C4-2B (cell line): ENCODE measurements at regions not wholly inside any gene's neighbourhood (a gene's known extent, or its start where the extent isn't known, plus 50 kb on each side); places are given as distances from the start of the nearest gene placed in this dataset.

Experiments used
- H3K27ac ChIP-seq: fragments of 450-650 bp; 2 replicates; pipeline ENCODE4 v1.5.1; 2017
- CTCF ChIP-seq: fragments of 450-650 bp; conservative IDR thresholded peaks from 2 replicates; pipeline ENCODE4 v1.5.1; 2017; ENCODE audit warnings: mild to moderate bottlenecking
- ZFX ChIP-seq: fragments of 450-650 bp; IDR thresholded peaks from 2 replicates; pipeline ENCODE4 v1.6.1; 2017

- TF ChIP-seq CTCF = no peak
- TF ChIP-seq ZFX = no peak
Measured at GRCh38 chr6:21680611-21681010, 87.1 kb downstream of the SOX4 start.

GRCh38 chr6:21690489-21690888, 96.9 kb downstream of the SOX4 start:
- TF ChIP-seq ZFX = no peak
- no peak for TF ChIP-seq CTCF
- no peak overlapping the region for H3K27ac ChIP-seq

More at GRCh38 chr6:21680611-21681010, 87.1 kb downstream of the SOX4 start:
- no peak overlapping the region for H3K27ac ChIP-seq

GRCh38 chr6:21691685-21692346, 98.3 kb downstream of the SOX4 start:
- no peak for TF ChIP-seq CTCF
- no peak for TF ChIP-seq ZFX
- H3K27ac ChIP-seq = no peak overlapping the region

GRCh38 chr6:21692721-21693120, 99.2 kb downstream of the SOX4 start:
- TF ChIP-seq ZFX (no peak), CTCF (no peak)
- no peak overlapping the region for H3K27ac ChIP-seq

- TF ChIP-seq ZFX = no peak
- no peak for TF ChIP-seq CTCF
- no peak overlapping the region for H3K27ac ChIP-seq
Measured at GRCh38 chr6:21694168-21694567, 100.6 kb downstream of the SOX4 start.

GRCh38 chr6:21707524-21708319, 114.2 kb downstream of the SOX4 start:
- TF ChIP-seq ZFX (no peak), CTCF (no peak)

GRCh38 chr6:21708320-21708580, 114.7 kb downstream of the SOX4 start:
- no peak overlapping the region for H3K27ac ChIP-seq
- no peak for TF ChIP-seq ZFX
- no peak for TF ChIP-seq CTCF

More at GRCh38 chr6:21707524-21708319, 114.2 kb downstream of the SOX4 start:
- H3K27ac ChIP-seq = no peak overlapping the region
